ENCODE measurements at regions not wholly inside any gene's neighbourhood (a gene's known extent, or its start where the extent isn't known, plus 50 kb on each side); places are given as distances from the start of the nearest gene placed in this dataset.

DNA sequence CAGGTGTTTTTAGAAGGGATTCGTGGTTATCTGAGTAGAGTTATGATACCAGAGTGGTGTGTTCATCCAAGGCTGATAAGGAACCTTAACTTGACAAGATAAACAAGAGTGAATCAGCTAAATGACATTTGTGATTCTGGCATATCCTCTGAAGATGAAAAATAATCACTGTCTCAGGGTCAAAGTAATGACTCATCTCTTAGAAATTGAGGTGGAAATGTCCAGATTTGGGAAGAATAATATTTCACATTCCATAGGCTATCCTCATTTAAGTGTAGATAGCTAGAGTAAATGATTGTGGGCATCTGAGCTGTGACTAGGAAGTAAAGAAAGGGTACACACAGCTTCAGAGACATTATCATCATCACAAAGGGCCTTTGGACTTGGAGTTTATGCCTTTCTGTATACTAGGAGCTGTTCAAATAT, 255.7 kb downstream of the GJA1 start:
- TF ChIP-seq, protein P1, sequence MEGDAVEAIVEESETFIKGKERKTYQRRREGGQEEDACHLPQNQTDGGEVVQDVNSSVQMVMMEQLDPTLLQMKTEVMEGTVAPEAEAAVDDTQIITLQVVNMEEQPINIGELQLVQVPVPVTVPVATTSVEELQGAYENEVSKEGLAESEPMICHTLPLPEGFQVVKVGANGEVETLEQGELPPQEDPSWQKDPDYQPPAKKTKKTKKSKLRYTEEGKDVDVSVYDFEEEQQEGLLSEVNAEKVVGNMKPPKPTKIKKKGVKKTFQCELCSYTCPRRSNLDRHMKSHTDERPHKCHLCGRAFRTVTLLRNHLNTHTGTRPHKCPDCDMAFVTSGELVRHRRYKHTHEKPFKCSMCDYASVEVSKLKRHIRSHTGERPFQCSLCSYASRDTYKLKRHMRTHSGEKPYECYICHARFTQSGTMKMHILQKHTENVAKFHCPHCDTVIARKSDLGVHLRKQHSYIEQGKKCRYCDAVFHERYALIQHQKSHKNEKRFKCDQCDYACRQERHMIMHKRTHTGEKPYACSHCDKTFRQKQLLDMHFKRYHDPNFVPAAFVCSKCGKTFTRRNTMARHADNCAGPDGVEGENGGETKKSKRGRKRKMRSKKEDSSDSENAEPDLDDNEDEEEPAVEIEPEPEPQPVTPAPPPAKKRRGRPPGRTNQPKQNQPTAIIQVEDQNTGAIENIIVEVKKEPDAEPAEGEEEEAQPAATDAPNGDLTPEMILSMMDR (IDR thresholded peaks at IDR 0.05; ENCODE audit: low read depth, low read length, poor library complexity, severe bottlenecking) = no peak
- no peak for TF ChIP-seq EZH2phosphoT487 (IDR thresholded peaks at IDR 0.05; ENCODE audit: borderline replicate concordance, low read length)

Measured in DOHH2 (cell line).